22Rv1 (cell line): ENCODE measurements at regions not wholly inside any gene's neighbourhood (a gene's known extent, or its start where the extent isn't known, plus 50 kb on each side); places are given as distances from the start of the nearest gene placed in this dataset.

Source experiments
- CTCF ChIP-seq: fragments of 450-650 bp; IDR thresholded peaks from 2 replicates; pipeline ENCODE4 v1.5.1; 2017; ENCODE audit warnings: mild to moderate bottlenecking
- ZFX ChIP-seq: fragments of 450-650 bp; IDR thresholded peaks from 2 replicates; pipeline ENCODE4 v1.6.1; 2017; ENCODE audit warnings: antibody characterized with exemption, borderline replicate concordance

GRCh38 chr6:169977434-169978265, 226.2 kb downstream of the ERMARD start:
- no peak for TF ChIP-seq CTCF
- no peak for TF ChIP-seq ZFX
